Limb (tissue), 2 donors: ENCODE measurements at regions not wholly inside any gene's neighbourhood (a gene's known extent, or its start where the extent isn't known, plus 50 kb on each side); places are given as distances from the start of the nearest gene placed in this dataset.
"Not testable (repeated sequence)": the region's sequence is repeated elsewhere in the genome, so short reads cannot be mapped to it uniquely, and the experiment has no call there.

Experiments used
- DNase-seq, 2 donors: peaks; one replicate each; pipeline ENCODE4 v3.0.0-alpha.2; 2016; ENCODE audit errors: extremely low spot score in 2 of 2

- no peak for DNase-seq
Measured at GRCh38 chr3:27661797-27662196, 60.3 kb downstream of the EOMES start.

GRCh38 chr3:27659279-27660021 lies 62.7 kb downstream of the EOMES start:
- peak in 1 of 2 donors; percentile 44 for DNase-seq

- DNase-seq: no peak
Measured at GRCh38 chr3:27658741-27659140, 63.4 kb downstream of the EOMES start.

- no peak for DNase-seq
Measured at GRCh38 chr3:27657871-27658270, 64.3 kb downstream of the EOMES start.

GRCh38 chr3:27657404-27657803 lies 64.7 kb downstream of the EOMES start:
- DNase-seq: no peak

- no peak for DNase-seq
Measured at GRCh38 chr3:27656790-27657189, 65.3 kb downstream of the EOMES start.

- no peak for DNase-seq
Measured at GRCh38 chr3:27655547-27655946, 66.6 kb downstream of the EOMES start.

- DNase-seq: no peak
Measured at GRCh38 chr3:27653803-27654558, 68.1 kb downstream of the EOMES start.

GRCh38 chr3:27649277-27649676 lies 72.8 kb downstream of the EOMES start:
- no peak for DNase-seq

- DNase-seq: no peak
Measured at GRCh38 chr3:27646896-27647295, 75.2 kb downstream of the EOMES start.

- DNase-seq: no peak
Measured at GRCh38 chr3:27644941-27645340, 77.2 kb downstream of the EOMES start.

GRCh38 chr3:27643355-27643754 lies 78.8 kb downstream of the EOMES start:
- DNase-seq: no peak

GRCh38 chr3:27642796-27643195 lies 79.3 kb downstream of the EOMES start:
- no peak for DNase-seq

- DNase-seq: no peak
Measured at GRCh38 chr3:27641888-27642601, 80.1 kb downstream of the EOMES start.

GRCh38 chr3:27641271-27641800 lies 80.8 kb downstream of the EOMES start:
- DNase-seq: no peak

GRCh38 chr3:27639271-27639670 lies 82.9 kb downstream of the EOMES start:
- DNase-seq: no peak

- DNase-seq: no peak
Measured at GRCh38 chr3:27638594-27638993, 83.5 kb downstream of the EOMES start.

- no peak for DNase-seq
Measured at GRCh38 chr3:27637346-27637995, 84.7 kb downstream of the EOMES start.

- not testable (repeated sequence) for DNase-seq
Measured at GRCh38 chr3:27635006-27635405, 87.1 kb downstream of the EOMES start.

- no peak for DNase-seq
Measured at GRCh38 chr3:27633224-27633545, 88.9 kb downstream of the EOMES start.

- peak; percentile 31 to 71 for DNase-seq
Measured at GRCh38 chr3:27632431-27633223, 89.5 kb downstream of the EOMES start.
